ENCODE measurements at regions not wholly inside any gene's neighbourhood (a gene's known extent, or its start where the extent isn't known, plus 50 kb on each side); places are given as distances from the start of the nearest gene placed in this dataset.

- DNase-seq = no peak
Observed at GRCh38 chr3:82508-82907, 114.1 kb upstream of the CHL1 start.

- no peak for DNase-seq
Observed at GRCh38 chr3:83096-83495, 113.5 kb upstream of the CHL1 start.

GRCh38 chr3:85180-85579 is 111.4 kb upstream of the CHL1 start:
- no peak for DNase-seq

DNA sequence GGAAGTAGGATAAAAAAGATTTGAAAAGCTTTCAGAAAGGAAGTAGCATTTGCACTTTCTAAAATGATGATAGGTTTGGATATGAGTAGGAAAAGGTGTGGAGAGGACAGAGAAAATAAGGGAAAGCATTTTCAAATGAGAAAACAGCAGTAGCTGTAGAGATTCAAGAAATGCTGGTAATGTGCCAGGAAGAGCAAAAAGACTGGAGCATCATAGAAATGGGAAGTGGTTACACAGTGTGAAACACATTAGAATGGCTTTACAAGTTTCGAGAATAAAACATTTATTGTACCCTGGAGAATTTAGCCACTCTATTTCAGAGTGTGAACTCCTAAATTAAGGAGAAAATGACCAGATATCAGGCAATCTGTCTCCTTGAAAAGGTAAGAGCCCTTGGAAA is 108.3 kb upstream of the CHL1 start:
- DNase-seq = no peak

GRCh38 chr3:93746-94145 is 102.8 kb upstream of the CHL1 start:
- no peak for DNase-seq

- no peak for DNase-seq
Observed at GRCh38 chr3:96259-96658, 100.3 kb upstream of the CHL1 start.

- no peak for DNase-seq
Observed at GRCh38 chr3:97417-98258, 98.9 kb upstream of the CHL1 start.

DNA sequence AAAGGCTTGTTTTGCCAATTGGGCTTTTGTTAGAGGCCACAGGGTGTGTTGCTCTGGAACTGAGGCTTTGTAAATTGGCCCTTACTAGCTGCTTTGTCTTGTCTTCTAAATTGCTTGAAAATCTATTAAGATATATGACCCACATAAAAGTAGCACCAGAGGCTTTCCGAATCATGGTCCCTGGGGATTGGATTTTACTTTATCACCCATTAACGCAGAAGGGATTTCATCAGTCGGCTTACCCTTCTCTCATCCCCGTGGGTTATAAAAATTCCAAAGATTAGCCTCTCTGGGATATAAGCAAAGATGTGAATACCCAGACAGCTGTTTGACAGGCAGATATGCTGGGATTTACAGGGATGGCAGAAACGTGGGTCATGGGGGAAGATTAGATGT is 98.3 kb upstream of the CHL1 start:
- no peak for DNase-seq

DNA sequence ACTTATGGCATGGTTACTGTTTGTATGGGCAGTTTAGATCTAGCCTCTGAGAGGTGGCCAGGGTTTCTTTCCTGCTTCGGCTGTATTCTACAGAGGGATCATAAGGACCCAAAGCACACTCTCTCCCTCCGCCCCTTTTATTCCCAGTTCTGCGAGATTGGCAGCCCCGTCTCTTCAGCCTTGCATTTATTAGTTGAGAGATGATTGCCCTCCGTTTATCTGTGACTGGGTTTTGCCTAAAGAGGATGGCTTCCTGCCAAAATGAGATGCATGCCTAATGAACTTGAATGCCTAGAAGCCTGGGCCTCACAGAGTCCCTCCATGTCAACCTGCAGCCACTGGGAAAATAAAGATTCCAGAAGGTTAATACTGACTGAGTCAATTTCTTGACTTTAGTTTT is 97.1 kb upstream of the CHL1 start:
- DNase-seq = no peak

DNA sequence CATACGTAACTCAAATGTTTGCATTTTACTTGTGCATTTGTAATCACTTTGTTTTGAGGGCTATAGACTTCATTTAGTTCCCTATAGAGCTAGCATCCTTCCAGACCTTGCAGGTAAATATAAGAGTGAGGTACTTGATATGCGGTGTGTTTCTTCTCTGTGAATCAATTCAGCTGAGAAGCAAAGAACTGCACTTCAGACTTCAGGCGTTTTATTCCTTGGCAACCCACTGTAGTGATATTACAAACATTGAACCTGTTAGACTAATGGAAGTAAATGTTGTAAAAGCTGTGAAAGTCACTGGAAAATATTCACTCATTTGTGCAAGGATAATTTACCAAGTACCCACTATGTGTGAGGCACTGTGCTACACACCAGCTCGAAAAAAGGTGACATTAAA is 94.1 kb upstream of the CHL1 start:
- no peak for DNase-seq

- DNase-seq = no peak
Observed at GRCh38 chr3:103991-104390, 92.6 kb upstream of the CHL1 start.

GRCh38 chr3:105585-105984 is 91.0 kb upstream of the CHL1 start:
- DNase-seq = no peak

GRCh38 chr3:106619-107018 is 89.9 kb upstream of the CHL1 start:
- no peak for DNase-seq

GRCh38 chr3:111143-112069 is 85.2 kb upstream of the CHL1 start:
- DNase-seq = no peak

DNA sequence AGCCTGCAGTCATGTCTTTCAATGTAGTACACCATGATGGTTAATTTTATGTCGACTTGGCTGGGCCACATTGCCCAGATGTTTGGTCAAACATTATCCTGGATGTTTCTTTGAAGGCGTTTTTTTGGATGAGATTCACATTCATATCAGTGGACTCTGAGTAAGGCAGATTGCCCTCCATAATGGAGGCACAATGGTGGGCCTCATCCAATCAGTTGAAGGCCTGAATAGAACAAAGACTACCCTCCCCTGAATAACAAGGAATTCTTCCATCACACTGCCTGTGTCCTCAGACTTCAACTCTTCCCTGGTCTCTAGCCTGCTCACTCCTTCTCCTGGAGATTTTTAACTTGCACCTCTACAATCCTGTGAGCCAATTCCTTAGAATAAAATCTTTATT is 83.8 kb upstream of the CHL1 start:
- DNase-seq = no peak

- DNase-seq = no peak
Observed at GRCh38 chr3:118666-119065, 77.9 kb upstream of the CHL1 start.

DNA sequence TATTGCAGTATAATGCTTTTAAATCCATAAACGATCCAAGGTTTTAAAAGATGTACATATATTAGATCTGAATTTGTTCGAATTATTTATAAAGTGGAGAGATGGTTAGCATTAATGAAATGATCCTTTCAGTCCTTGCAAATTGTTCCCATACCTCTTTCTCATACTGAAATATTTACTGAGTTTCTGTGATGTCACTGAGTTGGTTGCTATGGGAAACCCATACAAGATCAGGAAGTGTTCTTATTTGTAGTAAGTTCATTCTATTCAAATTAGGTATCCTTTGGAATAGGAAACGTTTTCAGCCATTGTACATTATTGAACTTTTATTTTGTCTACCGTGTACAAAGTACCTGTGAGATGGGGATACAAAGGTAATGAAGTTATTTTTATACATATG is 73.2 kb upstream of the CHL1 start:
- no peak for DNase-seq

- no peak for DNase-seq
Observed at GRCh38 chr3:124557-125179, 71.9 kb upstream of the CHL1 start.

- no peak for DNase-seq
Observed at GRCh38 chr3:128515-129172, 67.9 kb upstream of the CHL1 start.

DNA sequence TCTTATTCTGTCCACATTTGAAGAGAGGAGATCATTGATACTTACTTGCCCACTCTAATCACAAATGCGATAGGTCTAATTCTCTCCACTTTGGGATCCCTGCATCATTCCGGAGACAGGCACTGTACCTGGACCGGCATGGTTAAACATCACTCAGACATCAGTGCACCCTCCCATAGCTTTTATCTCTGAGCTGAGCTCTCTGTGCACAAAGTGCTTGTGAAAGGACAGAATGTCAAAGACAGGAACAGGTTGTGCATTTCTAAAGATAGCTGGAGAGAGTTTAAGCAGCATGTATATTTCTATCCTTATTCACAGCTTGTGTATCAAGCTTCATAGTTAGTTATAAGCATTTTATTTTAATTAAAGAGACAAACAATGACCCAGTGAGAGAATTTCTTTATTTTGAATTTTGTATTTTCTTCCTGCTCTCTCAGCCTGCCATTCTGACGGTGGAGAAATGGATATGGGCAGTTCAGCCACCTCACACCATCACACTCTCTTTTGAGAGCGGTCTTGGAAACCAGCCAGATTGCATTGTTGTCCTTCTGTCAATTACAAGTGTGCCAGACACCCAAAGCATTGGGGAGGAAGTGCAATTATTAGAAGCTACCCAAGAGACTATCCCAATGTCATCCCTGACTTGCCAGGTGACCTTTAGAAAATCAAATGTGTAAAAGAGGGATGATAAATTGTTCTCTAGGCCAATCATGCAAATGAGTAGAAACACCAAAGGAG is 65.2 kb upstream of the CHL1 start:
- DNase-seq = peak; percentile 57

DNA sequence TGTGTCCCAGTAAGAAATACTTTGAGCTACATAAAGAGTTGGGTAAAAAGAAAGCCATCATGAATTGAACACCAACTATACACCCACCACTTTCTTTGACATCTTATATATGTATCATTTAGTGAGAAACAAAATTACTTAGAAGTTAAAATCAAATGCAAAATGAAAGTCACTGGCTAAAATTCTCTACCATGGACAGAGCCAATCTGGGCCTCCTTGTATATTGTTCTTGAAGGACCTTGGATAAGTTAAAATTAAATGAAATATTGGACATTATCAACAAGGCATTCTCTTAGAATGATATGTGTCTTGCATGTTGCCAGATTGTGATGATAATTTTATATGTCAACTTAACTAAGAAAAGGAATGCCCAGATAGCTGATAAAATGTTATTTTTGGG is 64.2 kb upstream of the CHL1 start:
- DNase-seq = no peak

GRCh38 chr3:132904-133303 is 63.7 kb upstream of the CHL1 start:
- no peak for DNase-seq
